OCI-LY1 (cell line): ENCODE measurements at regions not wholly inside any gene's neighbourhood (a gene's known extent, or its start where the extent isn't known, plus 50 kb on each side); places are given as distances from the start of the nearest gene placed in this dataset.

Source experiments
- H2AFZ ChIP-seq: fragments of 200-600 bp; sonication (generic), shearing (Covaris generic); 2 replicates; pipeline ENCODE4 v1.6.0; 2014; ENCODE audit warnings: antibody characterized with exemption, mild to moderate bottlenecking, low read length
- H3F3A ChIP-seq: fragments of 200-600 bp; sonication (generic), shearing (Covaris generic); 2 replicates; pipeline ENCODE4 v1.6.0; 2014; ENCODE audit warnings: mild to moderate bottlenecking, antibody characterized with exemption, low read length, moderate library complexity; ENCODE audit not compliant: insufficient read depth
- H3K27ac ChIP-seq: fragments of 200-600 bp; sonication (generic); 2 replicates; pipeline ENCODE4 v1.5.1; 2014; ENCODE audit warnings: low read length, mixed run types, mild to moderate bottlenecking, low read depth; ENCODE audit not compliant: poor library complexity, severe bottlenecking
- H3K27me3 ChIP-seq: fragments of 200-600 bp; sonication (generic); 2 replicates; pipeline ENCODE4 v1.6.0; 2014; ENCODE audit warnings: antibody characterized with exemption, mild to moderate bottlenecking, low read length, moderate library complexity; ENCODE audit not compliant: insufficient read depth
- H3K36me3 ChIP-seq: fragments of 200-600 bp; sonication (generic); 2 replicates; pipeline ENCODE4 v1.6.1; 2014; ENCODE audit warnings: mild to moderate bottlenecking, antibody characterized with exemption, low read length, moderate library complexity, mixed read lengths; ENCODE audit not compliant: insufficient read depth
- H3K4me1 ChIP-seq: fragments of 200-600 bp; sonication (generic); 2 replicates; pipeline ENCODE4 v1.5.1; 2014; ENCODE audit warnings: mild to moderate bottlenecking, low read length, moderate library complexity; ENCODE audit not compliant: insufficient read depth, severe bottlenecking
- H3K4me2 ChIP-seq: fragments of 200-600 bp; sonication (generic), shearing (Covaris generic); 2 replicates; pipeline ENCODE4 v1.6.1; 2014; ENCODE audit warnings: low read length
- H3K4me3 ChIP-seq: fragments of 200-600 bp; sonication (generic); 2 replicates; pipeline ENCODE4 v1.5.1; 2014; ENCODE audit warnings: low read length, low read depth, mild to moderate bottlenecking, mixed read lengths; ENCODE audit not compliant: poor library complexity, severe bottlenecking
- H3K79me2 ChIP-seq: fragments of 200-600 bp; shearing (Covaris generic); 2 replicates; pipeline ENCODE4 v1.6.1; 2016; ENCODE audit warnings: mixed run types, low read length, mixed read lengths; ENCODE audit not compliant: insufficient read depth
- H3K9ac ChIP-seq: fragments of 200-600 bp; sonication (generic), shearing (Covaris generic); 2 replicates; pipeline ENCODE4 v1.6.1; 2014; ENCODE audit warnings: mild to moderate bottlenecking, low read length, mixed read lengths
- H3K9me2 ChIP-seq: fragments of 200-600 bp; sonication (generic), shearing (Covaris generic); 2 replicates; pipeline ENCODE4 v1.6.1; 2014; ENCODE audit warnings: low read depth, mild to moderate bottlenecking, low read length, mixed read lengths
- H3K9me3 ChIP-seq: fragments of 200-600 bp; shearing (Covaris generic); 2 replicates; pipeline ENCODE4 v1.6.1; 2014; ENCODE audit warnings: low read length, mixed read lengths
- H4K20me1 ChIP-seq: fragments of 200-600 bp; sonication (generic), shearing (Covaris generic); 2 replicates; pipeline ENCODE4 v1.6.0; 2016; ENCODE audit warnings: mild to moderate bottlenecking, low read length; ENCODE audit not compliant: insufficient read depth
- CTCF ChIP-seq: fragments of 200-600 bp; sonication (generic), shearing (Covaris generic); IDR thresholded peaks from 2 replicates; pipeline ENCODE4 v1.5.1; 2017; ENCODE audit warnings: mild to moderate bottlenecking, antibody characterized with exemption, low read length, moderate library complexity, mixed read lengths
- EZH2 ChIP-seq: fragments of 200-600 bp; sonication (generic), shearing (Covaris generic); IDR thresholded peaks from 2 replicates; pipeline ENCODE4 v1.8.0; 2017; ENCODE audit warnings: borderline replicate concordance, mixed run types, mild to moderate bottlenecking, antibody characterized with exemption, low read length, moderate library complexity, mixed read lengths

- Histone ChIP-seq H3K9me2 (no peaks in the 10 kb centered on the region), H3F3A (no peaks in the 10 kb centered on the region), H3K27me3 (no peaks in the 10 kb centered on the region), H3K36me3 (no peaks in the 10 kb centered on the region), H3K9ac (no peak overlapping the region), H3K4me1 (no peaks in the 10 kb centered on the region), H3K4me2 (no peak overlapping the region), H4K20me1 (no peaks in the 10 kb centered on the region), H3K27ac (no peak overlapping the region), H3K79me2 (no peaks in the 10 kb centered on the region), H2AFZ (no peak overlapping the region), H3K9me3 (no peaks in the 10 kb centered on the region), H3K4me3 (no peak overlapping the region)
- TF ChIP-seq CTCF (peak; percentile 65), EZH2 (no peak)
These were observed 71.5 kb upstream of the RPS23 start for GRCh38 chr5:82349652-82350051.

DNA sequence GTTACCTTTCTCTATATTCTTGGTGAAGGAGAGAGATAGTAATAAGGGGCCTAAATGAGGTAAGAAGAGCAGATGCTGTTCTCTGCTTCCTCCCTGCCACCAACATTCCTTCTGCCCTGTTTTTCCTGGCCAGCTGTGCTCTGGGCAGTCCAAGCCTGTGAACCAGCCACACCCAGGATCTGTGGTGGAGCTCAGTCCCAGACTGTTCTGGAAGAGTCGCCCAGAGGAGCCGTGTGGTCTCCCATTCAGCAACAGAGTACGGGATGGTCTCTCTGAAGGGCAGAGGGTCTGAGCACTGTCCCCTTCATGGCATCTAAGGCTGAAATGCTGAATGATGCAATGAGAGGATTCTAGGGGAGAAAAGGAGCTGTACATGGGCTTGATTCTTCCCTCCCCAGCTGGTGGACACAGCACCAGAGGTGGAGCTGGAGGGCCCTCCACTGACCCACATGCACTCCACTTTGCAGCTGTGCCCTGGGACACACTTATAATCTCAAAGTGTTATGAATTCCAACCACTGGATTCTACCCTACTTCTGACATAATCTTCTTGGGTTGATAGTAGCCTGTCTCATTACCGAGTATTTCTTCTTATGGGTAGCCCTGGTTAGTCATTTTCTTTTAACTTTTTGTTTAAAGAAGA, 70.8 kb upstream of the RPS23 start:
- H3K27me3 ChIP-seq = no peaks in the 10 kb centered on the region
- H3K79me2 ChIP-seq = no peaks in the 10 kb centered on the region
- no peak overlapping the region for H3K9ac ChIP-seq
- H3K4me1 ChIP-seq = no peaks in the 10 kb centered on the region
- no peaks in the 10 kb centered on the region for H4K20me1 ChIP-seq
- H3K9me3 ChIP-seq = no peaks in the 10 kb centered on the region
- no peak overlapping the region for H3K4me3 ChIP-seq
- H3K9me2 ChIP-seq = no peaks in the 10 kb centered on the region
- H2AFZ ChIP-seq = no peak overlapping the region
- TF ChIP-seq EZH2 (no peak), CTCF (no peak)
- no peak overlapping the region for H3K27ac ChIP-seq
- no peak overlapping the region for H3K4me2 ChIP-seq
- no peaks in the 10 kb centered on the region for H3K36me3 ChIP-seq
- no peaks in the 10 kb centered on the region for H3F3A ChIP-seq

- Histone ChIP-seq H3K9me3 (no peaks in the 10 kb centered on the region), H3K4me2 (no peak overlapping the region), H3K27ac (no peak overlapping the region), H4K20me1 (no peaks in the 10 kb centered on the region), H3K27me3 (no peaks in the 10 kb centered on the region), H3K9ac (no peak overlapping the region), H3K36me3 (no peaks in the 10 kb centered on the region), H2AFZ (no peak overlapping the region), H3K4me3 (no peak overlapping the region), H3F3A (no peaks in the 10 kb centered on the region), H3K79me2 (no peaks in the 10 kb centered on the region), H3K4me1 (no peaks in the 10 kb centered on the region), H3K9me2 (no peaks in the 10 kb centered on the region)
- TF ChIP-seq CTCF (no peak), EZH2 (no peak)
These were observed 69.2 kb upstream of the RPS23 start for GRCh38 chr5:82347201-82347865.
